Breast epithelium (tissue), 3 donors: ENCODE measurements at regions not wholly inside any gene's neighbourhood (a gene's known extent, or its start where the extent isn't known, plus 50 kb on each side); places are given as distances from the start of the nearest gene placed in this dataset.

Experiments used
- POLR2A ChIP-seq: fragments of 450-650 bp; IDR thresholded peaks from one replicate; pipeline ENCODE4 v1.6.1; 2016; ENCODE audit warnings: antibody characterized with exemption, mild to moderate bottlenecking, moderate library complexity
- POLR2AphosphoS5 ChIP-seq, 3 donors: sonication (generic); formaldehyde crosslinking; IDR thresholded peaks; one replicate each; pipeline ENCODE4 v1.6.1; 2017; ENCODE audit warnings: antibody characterized with exemption in 3 of 3
- TF ChIP-seq, protein P1 (sequence below), 3 donors: fragments of 450-650 bp; IDR thresholded peaks; one replicate each; pipeline ENCODE4 v1.5.1; 2016 to 2017; ENCODE audit warnings: antibody characterized with exemption in 3 of 3, mild to moderate bottlenecking in 3 of 3, moderate library complexity in 3 of 3

GRCh38 chr10:128286141-128286761 is 160.0 kb upstream of the MKI67 start:
- no peak for TF ChIP-seq POLR2A
- TF ChIP-seq, protein P1, sequence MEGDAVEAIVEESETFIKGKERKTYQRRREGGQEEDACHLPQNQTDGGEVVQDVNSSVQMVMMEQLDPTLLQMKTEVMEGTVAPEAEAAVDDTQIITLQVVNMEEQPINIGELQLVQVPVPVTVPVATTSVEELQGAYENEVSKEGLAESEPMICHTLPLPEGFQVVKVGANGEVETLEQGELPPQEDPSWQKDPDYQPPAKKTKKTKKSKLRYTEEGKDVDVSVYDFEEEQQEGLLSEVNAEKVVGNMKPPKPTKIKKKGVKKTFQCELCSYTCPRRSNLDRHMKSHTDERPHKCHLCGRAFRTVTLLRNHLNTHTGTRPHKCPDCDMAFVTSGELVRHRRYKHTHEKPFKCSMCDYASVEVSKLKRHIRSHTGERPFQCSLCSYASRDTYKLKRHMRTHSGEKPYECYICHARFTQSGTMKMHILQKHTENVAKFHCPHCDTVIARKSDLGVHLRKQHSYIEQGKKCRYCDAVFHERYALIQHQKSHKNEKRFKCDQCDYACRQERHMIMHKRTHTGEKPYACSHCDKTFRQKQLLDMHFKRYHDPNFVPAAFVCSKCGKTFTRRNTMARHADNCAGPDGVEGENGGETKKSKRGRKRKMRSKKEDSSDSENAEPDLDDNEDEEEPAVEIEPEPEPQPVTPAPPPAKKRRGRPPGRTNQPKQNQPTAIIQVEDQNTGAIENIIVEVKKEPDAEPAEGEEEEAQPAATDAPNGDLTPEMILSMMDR (IDR thresholded peaks at IDR 0.05): no peak
- TF ChIP-seq POLR2AphosphoS5 (IDR thresholded peaks at IDR 0.05): no peak
